Keratinocyte (primary cell): ENCODE measurements at regions not wholly inside any gene's neighbourhood (a gene's known extent, or its start where the extent isn't known, plus 50 kb on each side); places are given as distances from the start of the nearest gene placed in this dataset.

Source experiments
- EZH2 ChIP-seq: IDR thresholded peaks from one replicate; pipeline ENCODE4 v1.6.1; 2012; ENCODE audit warnings: inconsistent platforms, mild to moderate bottlenecking, low read length, moderate library complexity
- TF ChIP-seq, protein P1 (sequence below), 3 experiments: IDR thresholded peaks in 1 of 3; conservative IDR thresholded peaks in 1 of 3; optimal IDR thresholded peaks in 1 of 3; 2 replicates in 2 of 3; 3 replicates in 1 of 3; pipeline versions ENCODE3 to v1.5.1; 2011; ENCODE audit warnings: low read length in 3 of 3, mild to moderate bottlenecking in 3 of 3, moderate library complexity in 2 of 3, control low read depth in 1 of 3, inconsistent platforms in 1 of 3; ENCODE audit not compliant: insufficient read depth in 2 of 3; ENCODE audit errors: extremely low read depth in 1 of 3

DNA sequence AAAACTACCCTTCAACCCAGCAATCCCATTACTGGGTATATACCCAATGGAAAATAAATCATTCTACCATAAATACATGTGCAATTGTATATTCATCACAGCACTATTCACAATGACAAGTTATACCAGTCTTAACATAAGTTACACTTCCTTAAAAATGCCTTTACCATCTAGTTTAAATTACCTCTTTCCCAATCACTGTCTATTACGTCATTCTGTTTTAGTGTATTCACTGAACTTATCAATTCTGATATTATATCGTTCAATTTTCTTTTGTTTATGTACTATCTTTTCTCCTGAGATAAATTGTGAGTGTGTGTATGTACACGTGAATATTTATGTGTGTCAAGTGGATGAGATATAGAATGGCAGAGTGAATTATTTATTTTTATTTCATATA lies 1416.8 kb downstream of the OLFM4 start:
- TF ChIP-seq, protein P1, sequence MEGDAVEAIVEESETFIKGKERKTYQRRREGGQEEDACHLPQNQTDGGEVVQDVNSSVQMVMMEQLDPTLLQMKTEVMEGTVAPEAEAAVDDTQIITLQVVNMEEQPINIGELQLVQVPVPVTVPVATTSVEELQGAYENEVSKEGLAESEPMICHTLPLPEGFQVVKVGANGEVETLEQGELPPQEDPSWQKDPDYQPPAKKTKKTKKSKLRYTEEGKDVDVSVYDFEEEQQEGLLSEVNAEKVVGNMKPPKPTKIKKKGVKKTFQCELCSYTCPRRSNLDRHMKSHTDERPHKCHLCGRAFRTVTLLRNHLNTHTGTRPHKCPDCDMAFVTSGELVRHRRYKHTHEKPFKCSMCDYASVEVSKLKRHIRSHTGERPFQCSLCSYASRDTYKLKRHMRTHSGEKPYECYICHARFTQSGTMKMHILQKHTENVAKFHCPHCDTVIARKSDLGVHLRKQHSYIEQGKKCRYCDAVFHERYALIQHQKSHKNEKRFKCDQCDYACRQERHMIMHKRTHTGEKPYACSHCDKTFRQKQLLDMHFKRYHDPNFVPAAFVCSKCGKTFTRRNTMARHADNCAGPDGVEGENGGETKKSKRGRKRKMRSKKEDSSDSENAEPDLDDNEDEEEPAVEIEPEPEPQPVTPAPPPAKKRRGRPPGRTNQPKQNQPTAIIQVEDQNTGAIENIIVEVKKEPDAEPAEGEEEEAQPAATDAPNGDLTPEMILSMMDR (optimal IDR thresholded peaks at IDR 0.05 in 1 of 3, IDR thresholded peaks at IDR 0.05 in 1 of 3, conservative IDR thresholded peaks at IDR 0.05 in 1 of 3; ENCODE audit: extremely low read depth in 1 of 3, insufficient read depth in 2 of 3, low read length in 3 of 3), result no peak
- TF ChIP-seq EZH2, result no peak
